Upper lobe of left lung (tissue), 6 donors: ENCODE measurements at regions not wholly inside any gene's neighbourhood (a gene's known extent, or its start where the extent isn't known, plus 50 kb on each side); places are given as distances from the start of the nearest gene placed in this dataset.

Experiments used
- ATAC-seq, 2 donors: fragments of 200-7000 bp; cut with Tn5 transposase; one replicate each; pipeline ENCODE4 v1.9.1; 2022; ENCODE audit warnings: mild to moderate bottlenecking in 2 of 2, moderate library complexity in 2 of 2; ENCODE audit not compliant: low FRiP score in 2 of 2
- DNase-seq, 2 donors: peaks; one replicate each; pipeline ENCODE4 v3.0.0-alpha.2; 2019 to 2020
- H3K27ac ChIP-seq, 4 donors: fragments of 200-600 bp; sonication (generic); one replicate each; pipeline ENCODE4 v1.5.1; 2016 to 2019
- H3K27me3 ChIP-seq, 4 donors: fragments of 200-600 bp; sonication (generic); one replicate each; pipeline ENCODE4 v1.5.1; 2017 to 2019
- H3K36me3 ChIP-seq, 4 donors: fragments of 200-600 bp; sonication (generic); one replicate each; pipeline ENCODE4 v1.5.1; 2016 to 2019
- H3K4me1 ChIP-seq, 4 donors: fragments of 200-600 bp; sonication (generic); one replicate each; pipeline ENCODE4 v1.5.1; 2018 to 2019
- H3K4me3 ChIP-seq, 4 donors: fragments of 200-600 bp; sonication (generic); one replicate each; pipeline ENCODE4 v1.5.1; 2017 to 2019; ENCODE audit warnings: mild to moderate bottlenecking in 2 of 4, moderate library complexity in 1 of 4
- H3K9me3 ChIP-seq, 4 donors: fragments of 200-600 bp; sonication (generic); one replicate each; pipeline ENCODE4 v1.5.1; 2018 to 2019
- CTCF ChIP-seq, 6 experiments: fragments of 450-650 bp in 4 of 6; fragments of 200-600 bp in 2 of 6; sonication (generic) in 2 of 6; IDR thresholded peaks; one replicate each; pipeline ENCODE4 v1.5.1; 2016 to 2019; ENCODE audit warnings: antibody characterized with exemption in 6 of 6
- EP300 ChIP-seq, 4 donors: sonication (generic); formaldehyde crosslinking; IDR thresholded peaks; one replicate each; pipeline ENCODE4 v1.5.1; 2017; ENCODE audit warnings: antibody characterized with exemption in 4 of 4, control low read depth in 2 of 4
- POLR2A ChIP-seq, 4 donors: fragments of 450-650 bp; IDR thresholded peaks; one replicate each; pipeline ENCODE4 v1.5.1; 2016 to 2017; ENCODE audit warnings: antibody characterized with exemption in 4 of 4, mild to moderate bottlenecking in 2 of 4
- POLR2AphosphoS5 ChIP-seq, 2 donors: sonication (generic); formaldehyde crosslinking; IDR thresholded peaks; one replicate each; pipeline ENCODE4 v1.5.1; 2017; ENCODE audit warnings: antibody characterized with exemption in 2 of 2
- WGBS, 2 donors: methylation state at CpG; one replicate each; pipeline ENCODE4 v1.1.5; 2017 to 2018; 5-methylcytosine and 5-hydroxymethylcytosine counted together
- donor health status: DM: no; HTN: no; CAD: no; lungs with moderate emphysema.
- donor health status: DM: no; HTN: yes; CAD: no; lungs with severe emphysema.

- Histone ChIP-seq H3K4me3 (no peak overlapping the region), H3K27me3 (no peaks in the 10 kb centered on the region), H3K4me1 (no peaks in the 10 kb centered on the region), H3K36me3 (no peaks in the 10 kb centered on the region), H3K27ac (no peak overlapping the region), H3K9me3 (no peaks in the 10 kb centered on the region)
- no peak for TF ChIP-seq CTCF (IDR thresholded peaks at IDR 0.05)
- TF ChIP-seq POLR2AphosphoS5 (IDR thresholded peaks at IDR 0.05): no peak
- TF ChIP-seq POLR2A (IDR thresholded peaks at IDR 0.05): no peak
- TF ChIP-seq EP300 (IDR thresholded peaks at IDR 0.05): no peak
- DNase-seq (no peak), ATAC-seq (no peak)
- WGBS, 2 donors: 75 to 81% methylated on average over 6 of the region's 6 CpGs
These were observed 236.2 kb upstream of the PITRM1 start for GRCh38 chr10:3408603-3409365.

GRCh38 chr10:3407208-3407607, 234.6 kb upstream of the PITRM1 start:
- WGBS, 2 donors: 90 to 97% methylated on average over 5 to 12 of the region's 12 CpGs
- no peak overlapping the region for H3K4me3 ChIP-seq
- H3K9me3 ChIP-seq: no peaks in the 10 kb centered on the region
- no peaks in the 10 kb centered on the region for H3K27me3 ChIP-seq
- no peak for TF ChIP-seq POLR2A (IDR thresholded peaks at IDR 0.05)
- TF ChIP-seq POLR2AphosphoS5 (IDR thresholded peaks at IDR 0.05): no peak
- TF ChIP-seq CTCF (IDR thresholded peaks at IDR 0.05): no peak
- no peak for TF ChIP-seq EP300 (IDR thresholded peaks at IDR 0.05)
- no peaks in the 10 kb centered on the region for H3K4me1 ChIP-seq
- DNase-seq (no peak), ATAC-seq (no peak)
- no peak overlapping the region for H3K27ac ChIP-seq
- H3K36me3 ChIP-seq: no peaks in the 10 kb centered on the region

- DNase-seq (no peak), ATAC-seq (no peak)
- Histone ChIP-seq H3K9me3 (no peaks in the 10 kb centered on the region), H3K36me3 (no peaks in the 10 kb centered on the region), H3K27me3 (no peaks in the 10 kb centered on the region), H3K4me3 (no peak overlapping the region), H3K4me1 (no peaks in the 10 kb centered on the region), H3K27ac (no peak overlapping the region)
- no peak for TF ChIP-seq POLR2AphosphoS5 (IDR thresholded peaks at IDR 0.05)
- TF ChIP-seq POLR2A (IDR thresholded peaks at IDR 0.05): no peak
- no peak for TF ChIP-seq CTCF (IDR thresholded peaks at IDR 0.05)
- TF ChIP-seq EP300 (IDR thresholded peaks at IDR 0.05): no peak
- 97% methylated on average over 16 of the region's 16 CpGs for WGBS, 2 donors
These were observed 234.0 kb upstream of the PITRM1 start for GRCh38 chr10:3406556-3406955.

- no peak for ATAC-seq
These were observed 231.8 kb upstream of the PITRM1 start for GRCh38 chr10:3404381-3404780.

More at GRCh38 chr10:3404381-3404780, 231.8 kb upstream of the PITRM1 start:
- no peak for DNase-seq
- Histone ChIP-seq H3K9me3 (no peaks in the 10 kb centered on the region), H3K27me3 (no peaks in the 10 kb centered on the region), H3K4me1 (peaks cover 7 to 10% (median 9%) of the 10 kb centered on the region in 4 donors), H3K36me3 (no peaks in the 10 kb centered on the region), H3K4me3 (no peak overlapping the region), H3K27ac (no peak overlapping the region)
- no peak for TF ChIP-seq POLR2AphosphoS5 (IDR thresholded peaks at IDR 0.05)
- TF ChIP-seq CTCF (IDR thresholded peaks at IDR 0.05): no peak
- WGBS, 2 donors: 90 to 93% methylated on average over 13 to 15 of the region's 15 CpGs
